SU-DHL-6 (cell line): ENCODE measurements at regions not wholly inside any gene's neighbourhood (a gene's known extent, or its start where the extent isn't known, plus 50 kb on each side); places are given as distances from the start of the nearest gene placed in this dataset.

Experiments
- H2AFZ ChIP-seq: fragments of 200-600 bp; sonication (generic); 2 replicates; pipeline ENCODE4 v1.6.1; 2014; ENCODE audit warnings: low read depth, mild to moderate bottlenecking, moderate library complexity, mixed read lengths, antibody characterized with exemption, low read length; ENCODE audit not compliant: severe bottlenecking
- H3F3A ChIP-seq: fragments of 200-600 bp; shearing (Covaris generic); 2 replicates; pipeline ENCODE4 v1.6.0; 2016; ENCODE audit warnings: antibody characterized with exemption, mild to moderate bottlenecking; ENCODE audit not compliant: insufficient read depth
- H3K27ac ChIP-seq: fragments of 200-600 bp; sonication (generic); 2 replicates; pipeline ENCODE4 v1.5.1; 2016; ENCODE audit warnings: low read depth, mild to moderate bottlenecking, low read length, moderate library complexity, mixed read lengths
- H3K27me3 ChIP-seq: fragments of 200-600 bp; sonication (generic), shearing (Covaris generic); 2 replicates; pipeline ENCODE4 v1.6.0; 2014; ENCODE audit warnings: mild to moderate bottlenecking, low read length
- H3K36me3 ChIP-seq: fragments of 200-600 bp; sonication (generic); 2 replicates; pipeline ENCODE4 v1.6.1; 2014; ENCODE audit warnings: mild to moderate bottlenecking, low read length, mixed read lengths
- H3K4me2 ChIP-seq: fragments of 300-600, 200-600 bp; shearing (Covaris generic), sonication (generic); 2 replicates; pipeline ENCODE4 v1.6.0; 2014; ENCODE audit warnings: low read length, low read depth, mild to moderate bottlenecking; ENCODE audit not compliant: poor library complexity, severe bottlenecking
- H3K4me3 ChIP-seq: fragments of 200-600 bp; sonication (generic); 2 replicates; pipeline ENCODE4 v1.5.1; 2014; ENCODE audit warnings: antibody characterized with exemption, low read length, mild to moderate bottlenecking, mixed read lengths; ENCODE audit not compliant: insufficient read depth, poor library complexity, severe bottlenecking
- H3K79me2 ChIP-seq: fragments of 200-600 bp; sonication (generic); 2 replicates; pipeline ENCODE4 v1.6.1; 2014; ENCODE audit warnings: mild to moderate bottlenecking, low read length, moderate library complexity; ENCODE audit not compliant: insufficient read depth
- H3K9ac ChIP-seq: fragments of 200-600 bp; sonication (generic); 2 replicates; pipeline ENCODE4 v1.7.0; 2014; ENCODE audit warnings: mild to moderate bottlenecking, low read length
- H3K9me2 ChIP-seq: fragments of 200-600 bp; sonication (generic); replicated peaks from 2 replicates; pipeline ENCODE4 v1.6.1; 2014; ENCODE audit warnings: low read length; ENCODE audit not compliant: insufficient read depth
- H3K9me3 ChIP-seq: fragments of 200-600 bp; sonication (generic); 2 replicates; pipeline ENCODE4 v1.6.1; 2014; ENCODE audit warnings: low read length, mixed read lengths; ENCODE audit not compliant: insufficient read depth
- H4K20me1 ChIP-seq: fragments of 200-600 bp; sonication (generic); 2 replicates; pipeline ENCODE4 v1.6.1; 2014; ENCODE audit warnings: low read depth, mild to moderate bottlenecking, antibody characterized with exemption, low read length, moderate library complexity, mixed read lengths
- EZH2phosphoT487 ChIP-seq: fragments of 200-600 bp; sonication (generic), shearing (Covaris generic); conservative IDR thresholded peaks from 2 replicates; pipeline ENCODE4 v1.6.1; 2018; ENCODE audit warnings: mild to moderate bottlenecking, antibody characterized with exemption, low read length, moderate library complexity, mixed read lengths
- TF ChIP-seq, protein P1 (sequence below): fragments of 200-600 bp; sonication (generic); IDR thresholded peaks from one replicate; pipeline ENCODE4 v1.5.1; 2017; ENCODE audit warnings: antibody characterized with exemption, mild to moderate bottlenecking, low read length, moderate library complexity; ENCODE audit not compliant: insufficient read depth, poor library complexity, severe bottlenecking

DNA sequence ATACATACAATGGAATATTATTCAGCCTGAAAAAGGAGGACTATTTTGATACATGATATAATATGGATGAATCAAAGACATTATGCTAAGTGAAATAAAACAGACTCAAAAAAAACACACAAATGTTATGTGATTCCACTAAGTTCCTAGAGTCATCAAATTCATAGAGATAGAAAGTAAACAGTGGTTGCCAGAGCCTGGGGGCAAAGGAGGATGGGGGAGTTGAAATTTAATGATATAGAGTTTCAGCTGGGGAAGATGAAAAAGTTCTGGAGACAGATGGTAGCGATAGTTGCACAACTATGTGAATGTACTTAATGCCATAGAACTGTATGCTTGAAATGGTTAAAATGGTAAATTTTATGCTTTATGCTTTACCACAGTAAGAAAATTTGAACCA is 119.7 kb downstream of the METTL4 start:
- Histone ChIP-seq H3K9me2 (no peaks in the 10 kb centered on the region), H3K27ac (no peak overlapping the region), H4K20me1 (no peaks in the 10 kb centered on the region), H3F3A (no peaks in the 10 kb centered on the region), H2AFZ (no peak overlapping the region), H3K9ac (no peak overlapping the region), H3K79me2 (no peaks in the 10 kb centered on the region), H3K4me3 (no peak overlapping the region), H3K27me3 (no peaks in the 10 kb centered on the region), H3K36me3 (no peaks in the 10 kb centered on the region), H3K9me3 (no peaks in the 10 kb centered on the region), H3K4me2 (no peak overlapping the region)
- no peak for TF ChIP-seq EZH2phosphoT487
- TF ChIP-seq, protein P1, sequence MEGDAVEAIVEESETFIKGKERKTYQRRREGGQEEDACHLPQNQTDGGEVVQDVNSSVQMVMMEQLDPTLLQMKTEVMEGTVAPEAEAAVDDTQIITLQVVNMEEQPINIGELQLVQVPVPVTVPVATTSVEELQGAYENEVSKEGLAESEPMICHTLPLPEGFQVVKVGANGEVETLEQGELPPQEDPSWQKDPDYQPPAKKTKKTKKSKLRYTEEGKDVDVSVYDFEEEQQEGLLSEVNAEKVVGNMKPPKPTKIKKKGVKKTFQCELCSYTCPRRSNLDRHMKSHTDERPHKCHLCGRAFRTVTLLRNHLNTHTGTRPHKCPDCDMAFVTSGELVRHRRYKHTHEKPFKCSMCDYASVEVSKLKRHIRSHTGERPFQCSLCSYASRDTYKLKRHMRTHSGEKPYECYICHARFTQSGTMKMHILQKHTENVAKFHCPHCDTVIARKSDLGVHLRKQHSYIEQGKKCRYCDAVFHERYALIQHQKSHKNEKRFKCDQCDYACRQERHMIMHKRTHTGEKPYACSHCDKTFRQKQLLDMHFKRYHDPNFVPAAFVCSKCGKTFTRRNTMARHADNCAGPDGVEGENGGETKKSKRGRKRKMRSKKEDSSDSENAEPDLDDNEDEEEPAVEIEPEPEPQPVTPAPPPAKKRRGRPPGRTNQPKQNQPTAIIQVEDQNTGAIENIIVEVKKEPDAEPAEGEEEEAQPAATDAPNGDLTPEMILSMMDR, result no peak

DNA sequence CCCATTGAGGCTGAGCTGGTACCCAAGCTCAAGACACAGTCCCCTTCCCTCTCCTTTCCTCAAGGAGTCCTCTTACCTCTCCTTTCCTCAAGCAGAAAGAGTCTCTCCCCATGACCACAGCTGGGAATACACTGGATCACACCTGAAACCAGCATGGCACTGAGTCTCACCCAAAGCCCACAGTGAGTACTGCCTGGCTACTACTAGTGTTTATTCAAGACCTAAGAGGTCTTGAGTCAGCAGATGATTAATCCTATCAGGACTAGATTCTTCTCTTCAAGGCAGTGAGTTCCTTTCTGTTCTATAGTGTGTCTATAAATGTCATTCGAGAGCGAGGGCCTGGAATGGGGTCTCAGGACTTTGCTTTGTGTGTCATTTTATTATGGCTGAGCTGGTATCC is 111.4 kb downstream of the METTL4 start:
- no peaks in the 10 kb centered on the region for H3K27me3 ChIP-seq
- H3K4me3 ChIP-seq, result no peak overlapping the region
- no peak overlapping the region for H2AFZ ChIP-seq
- no peak overlapping the region for H3K4me2 ChIP-seq
- TF ChIP-seq, protein P1, result no peak
- no peak for TF ChIP-seq EZH2phosphoT487
- no peaks in the 10 kb centered on the region for H3F3A ChIP-seq
- H3K9ac ChIP-seq, result no peak overlapping the region
- H3K9me3 ChIP-seq, result no peaks in the 10 kb centered on the region
- H3K27ac ChIP-seq, result no peak overlapping the region
- no peaks in the 10 kb centered on the region for H3K36me3 ChIP-seq
- no peaks in the 10 kb centered on the region for H3K79me2 ChIP-seq
- no peaks in the 10 kb centered on the region for H4K20me1 ChIP-seq
- no peaks in the 10 kb centered on the region for H3K9me2 ChIP-seq

DNA sequence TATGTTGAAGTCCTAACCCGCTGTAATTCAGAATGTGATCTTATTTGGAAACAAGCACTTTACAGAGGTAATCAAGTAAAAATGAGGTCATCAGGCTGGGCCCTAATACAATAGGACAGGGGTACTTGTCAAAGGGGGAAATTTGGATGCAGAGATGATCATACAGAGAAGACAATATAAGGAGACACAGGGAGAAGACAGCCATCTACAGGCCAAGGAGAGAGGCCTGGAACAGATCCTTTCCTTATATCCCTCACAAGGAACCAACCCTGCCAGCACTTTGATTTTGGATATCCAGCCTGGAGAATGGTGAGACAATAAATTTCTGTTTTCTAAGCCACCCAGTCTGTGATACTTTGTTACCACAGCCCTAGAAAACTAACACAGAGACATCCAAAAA is 104.3 kb downstream of the METTL4 start:
- H3K79me2 ChIP-seq, result no peaks in the 10 kb centered on the region
- no peaks in the 10 kb centered on the region for H3K36me3 ChIP-seq
- TF ChIP-seq, protein P1, result no peak
- no peak for TF ChIP-seq EZH2phosphoT487
- H3K9me2 ChIP-seq, result no peaks in the 10 kb centered on the region
- no peak overlapping the region for H3K9ac ChIP-seq
- H3K4me2 ChIP-seq, result no peak overlapping the region
- no peaks in the 10 kb centered on the region for H3K9me3 ChIP-seq
- H3K4me3 ChIP-seq, result no peak overlapping the region
- no peak overlapping the region for H3K27ac ChIP-seq
- H4K20me1 ChIP-seq, result no peaks in the 10 kb centered on the region
- no peaks in the 10 kb centered on the region for H3K27me3 ChIP-seq
- H2AFZ ChIP-seq, result no peak overlapping the region
- H3F3A ChIP-seq, result no peaks in the 10 kb centered on the region

DNA sequence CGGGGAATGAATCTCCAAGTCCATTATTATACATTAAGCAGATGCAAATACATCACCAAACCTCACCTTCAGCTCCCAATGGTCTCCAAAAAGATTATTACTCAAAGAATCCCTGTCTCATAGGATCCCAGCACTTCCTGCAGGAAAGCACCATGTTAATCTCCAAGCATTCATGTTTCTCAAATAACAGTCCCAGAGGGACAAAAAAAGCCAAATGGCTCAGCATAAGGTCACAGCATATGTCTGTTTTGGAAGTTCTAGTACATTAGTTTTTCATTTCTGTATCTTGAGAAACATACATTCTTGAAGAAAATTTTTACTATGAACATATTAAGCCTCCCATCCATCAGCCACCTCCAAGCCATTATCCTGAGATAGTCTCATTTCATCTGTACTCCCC is 103.3 kb downstream of the METTL4 start:
- H4K20me1 ChIP-seq, result no peaks in the 10 kb centered on the region
- no peak overlapping the region for H3K27ac ChIP-seq
- H3K36me3 ChIP-seq, result no peaks in the 10 kb centered on the region
- TF ChIP-seq EZH2phosphoT487, result no peak
- TF ChIP-seq, protein P1, result no peak
- no peaks in the 10 kb centered on the region for H3K27me3 ChIP-seq
- no peaks in the 10 kb centered on the region for H3K79me2 ChIP-seq
- no peak overlapping the region for H3K9ac ChIP-seq
- no peaks in the 10 kb centered on the region for H3F3A ChIP-seq
- no peak overlapping the region for H3K4me2 ChIP-seq
- no peak overlapping the region for H3K4me3 ChIP-seq
- no peaks in the 10 kb centered on the region for H3K9me2 ChIP-seq
- no peak overlapping the region for H2AFZ ChIP-seq
- H3K9me3 ChIP-seq, result no peaks in the 10 kb centered on the region
